Urinary bladder (tissue), 3 donors: ENCODE measurements at regions not wholly inside any gene's neighbourhood (a gene's known extent, or its start where the extent isn't known, plus 50 kb on each side); places are given as distances from the start of the nearest gene placed in this dataset.

Experiments used
- DNase-seq: peaks from one replicate; pipeline ENCODE4 v3.0.0-alpha.2; 2015; ENCODE audit errors: extremely low spot score
- H3K27ac ChIP-seq: one replicate; pipeline ENCODE4 v1.5.1; 2013; ENCODE audit warnings: low read depth, mild to moderate bottlenecking, moderate library complexity
- H3K36me3 ChIP-seq: one replicate; pipeline ENCODE4 v1.6.1; 2013; ENCODE audit warnings: mild to moderate bottlenecking, moderate library complexity; ENCODE audit not compliant: insufficient read depth
- H3K4me1 ChIP-seq: one replicate; pipeline ENCODE4 v1.6.1; 2013; ENCODE audit warnings: mild to moderate bottlenecking, moderate library complexity; ENCODE audit not compliant: insufficient read depth
- H3K4me3 ChIP-seq: one replicate; pipeline ENCODE4 v1.5.1; 2013; ENCODE audit warnings: low read depth, low read length
- WGBS: extraction: QIAGEN DNeasy Blood & Tissue Kit; methylation state at CpG from one replicate; pipeline ENCODE4 v1.1.7; 2013; 5-methylcytosine and 5-hydroxymethylcytosine counted together
- donor health status: healthy with polysubstance abuse.
- donor health status: healthy.

- no peaks in the 10 kb centered on the region for H3K36me3 ChIP-seq
- H3K4me3 ChIP-seq = no peak overlapping the region
- no peaks in the 10 kb centered on the region for H3K4me1 ChIP-seq
- WGBS = 91% methylated on average over 15 of the region's 15 CpGs
- DNase-seq = no peak
- H3K27ac ChIP-seq = no peak overlapping the region
These were observed 103.4 kb downstream of the FOXL1 start for GRCh38 chr16:86681757-86682106.

DNA sequence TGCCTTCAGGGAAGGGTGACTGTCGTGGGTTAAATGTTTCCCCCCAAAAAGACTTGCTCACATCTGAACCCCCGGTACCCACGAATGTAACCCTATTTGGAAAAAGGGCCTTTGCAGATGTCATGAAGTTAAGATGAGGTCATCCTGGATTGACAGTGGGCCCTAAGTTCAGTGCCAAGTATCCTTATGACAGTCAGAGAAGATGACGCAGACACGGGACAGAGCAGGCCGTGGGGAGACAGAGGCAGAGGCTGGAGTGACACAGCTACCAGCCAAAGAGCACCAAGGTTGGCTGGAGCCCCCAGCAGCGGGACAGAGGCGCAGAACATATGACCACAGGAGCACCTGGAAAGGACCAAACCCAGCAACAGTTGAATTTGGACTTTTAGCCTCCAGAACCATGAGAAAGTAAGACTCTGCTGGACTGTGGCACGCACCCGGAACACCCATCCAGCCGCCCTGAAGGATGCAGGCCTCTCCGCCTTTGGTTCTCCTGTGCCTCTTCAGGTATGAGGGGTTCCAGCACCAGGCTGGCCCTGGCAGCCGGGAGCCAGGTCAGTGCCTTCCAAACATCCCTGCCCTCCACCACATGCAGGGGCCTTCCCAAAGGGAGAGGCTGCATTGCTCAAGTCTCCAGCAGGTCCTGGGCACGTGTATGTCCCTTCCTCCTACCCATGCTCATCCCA, 104.0 kb downstream of the FOXL1 start:
- 89% methylated on average over 14 of the region's 14 CpGs for WGBS
- no peak overlapping the region for H3K27ac ChIP-seq
- no peaks in the 10 kb centered on the region for H3K36me3 ChIP-seq
- H3K4me1 ChIP-seq = no peaks in the 10 kb centered on the region
- DNase-seq = no peak
- H3K4me3 ChIP-seq = no peak overlapping the region

DNA sequence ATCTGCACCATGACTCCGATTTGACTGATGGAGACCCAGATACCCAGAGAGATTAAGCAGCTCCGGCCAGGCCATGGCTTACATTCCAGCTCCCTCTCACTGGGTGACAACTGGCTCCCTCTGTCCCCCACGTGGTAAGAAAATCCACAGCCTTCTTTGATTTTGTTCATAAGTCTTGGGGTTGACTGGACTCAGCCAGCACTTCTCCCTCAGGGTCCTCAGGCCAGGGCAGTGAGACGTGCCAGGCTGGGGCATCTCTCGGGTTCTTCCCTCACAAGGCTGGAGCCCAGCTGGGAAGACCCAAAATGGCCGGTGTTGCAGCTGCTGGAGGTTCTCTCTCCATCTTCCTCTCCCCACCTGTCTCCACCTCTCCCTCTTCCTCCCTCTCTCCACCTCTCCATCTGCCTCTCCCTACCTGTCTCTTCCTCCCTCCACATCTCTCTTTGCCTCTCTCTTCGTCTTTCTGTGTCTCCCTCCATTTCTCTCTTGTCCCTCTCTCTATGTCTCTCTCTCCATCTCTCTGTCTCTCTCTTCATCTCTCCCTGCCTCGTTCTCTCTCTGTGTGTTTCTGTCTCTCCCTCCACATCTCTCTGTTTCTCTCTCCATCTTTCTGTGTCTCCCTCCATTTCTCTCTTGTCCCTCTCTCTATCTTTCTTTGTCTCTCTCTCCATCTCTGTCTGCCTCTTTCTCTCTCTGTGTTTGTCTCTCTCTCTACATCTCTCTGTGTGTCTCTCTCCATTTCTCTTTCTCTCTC, 105.3 kb downstream of the FOXL1 start:
- Histone ChIP-seq H3K27ac (no peak overlapping the region), H3K4me1 (no peaks in the 10 kb centered on the region), H3K36me3 (no peaks in the 10 kb centered on the region), H3K4me3 (no peak overlapping the region)
- 72% methylated on average over 8 of the region's 8 CpGs for WGBS
- no peak for DNase-seq

GRCh38 chr16:86685076-86685475, 106.7 kb downstream of the FOXL1 start:
- 38% methylated on average over 2 of the region's 2 CpGs for WGBS
- H3K4me3 ChIP-seq = no peak overlapping the region
- no peaks in the 10 kb centered on the region for H3K36me3 ChIP-seq
- DNase-seq = no peak
- no peaks in the 10 kb centered on the region for H3K4me1 ChIP-seq
- no peak overlapping the region for H3K27ac ChIP-seq

GRCh38 chr16:86690970-86691369, 112.6 kb downstream of the FOXL1 start:
- no peak overlapping the region for H3K4me3 ChIP-seq
- no peak overlapping the region for H3K27ac ChIP-seq
- no peaks in the 10 kb centered on the region for H3K4me1 ChIP-seq
- no peak for DNase-seq
- H3K36me3 ChIP-seq = no peaks in the 10 kb centered on the region
- 49% methylated on average over 5 of the region's 5 CpGs for WGBS

GRCh38 chr16:86692426-86692825, 114.1 kb downstream of the FOXL1 start:
- DNase-seq = no peak
- no peaks in the 10 kb centered on the region for H3K36me3 ChIP-seq
- H3K4me3 ChIP-seq = no peak overlapping the region
- 73% methylated on average over 10 of the region's 10 CpGs for WGBS
- no peaks in the 10 kb centered on the region for H3K4me1 ChIP-seq
- no peak overlapping the region for H3K27ac ChIP-seq

DNA sequence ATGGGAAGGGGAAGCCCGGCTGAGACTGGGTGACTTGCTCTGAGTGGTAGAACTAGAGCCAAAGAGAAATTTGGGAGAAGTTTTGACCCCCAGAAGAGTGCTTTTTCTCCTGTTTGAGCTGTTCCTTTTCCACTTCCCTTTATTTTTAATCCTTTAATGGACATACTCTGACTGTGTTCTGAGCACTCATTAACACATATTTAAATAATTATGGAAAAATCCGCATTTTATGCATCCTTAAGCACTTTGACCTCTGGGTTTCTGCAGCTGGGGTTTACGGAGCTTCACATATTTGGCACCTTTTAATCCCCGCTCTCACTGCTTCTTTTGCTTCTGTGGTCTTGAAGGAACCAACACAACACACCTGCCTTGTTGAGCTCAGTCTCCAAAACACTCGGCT, 114.7 kb downstream of the FOXL1 start:
- no peak for DNase-seq
- Histone ChIP-seq H3K4me1 (no peaks in the 10 kb centered on the region), H3K4me3 (no peak overlapping the region), H3K27ac (no peak overlapping the region), H3K36me3 (no peaks in the 10 kb centered on the region)
- WGBS = 66% methylated on average over 5 of the region's 5 CpGs

DNA sequence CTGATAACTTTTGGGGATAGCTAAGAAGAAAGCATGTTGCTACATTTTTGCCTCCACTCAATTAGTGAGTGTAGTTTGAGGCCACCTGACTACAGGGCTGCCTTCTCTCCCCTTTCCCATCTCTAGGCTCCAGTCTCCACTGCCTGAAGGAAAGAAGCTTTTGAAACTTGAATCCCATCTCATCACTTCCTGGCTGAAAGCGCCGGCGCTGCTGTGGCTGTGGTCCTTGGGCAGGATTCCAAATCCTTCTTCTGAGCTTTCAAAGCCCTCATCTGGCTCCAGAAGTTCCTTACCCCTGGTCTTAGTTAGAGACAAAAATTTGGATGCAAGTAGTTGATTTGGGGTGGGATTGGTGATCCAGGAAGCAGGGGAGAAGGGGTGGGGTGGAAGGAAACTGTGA, 119.4 kb downstream of the FOXL1 start:
- Histone ChIP-seq H3K4me1 (no peaks in the 10 kb centered on the region), H3K4me3 (no peak overlapping the region), H3K27ac (no peak overlapping the region), H3K36me3 (no peaks in the 10 kb centered on the region)
- WGBS = 10% methylated on average over 3 of the region's 3 CpGs
- no peak for DNase-seq

GRCh38 chr16:86700046-86700945, 121.9 kb downstream of the FOXL1 start:
- Histone ChIP-seq H3K4me3 (no peak overlapping the region), H3K36me3 (no peaks in the 10 kb centered on the region), H3K27ac (no peak overlapping the region), H3K4me1 (no peaks in the 10 kb centered on the region)
- 79% methylated on average over 28 of the region's 28 CpGs for WGBS
- DNase-seq = no peak

DNA sequence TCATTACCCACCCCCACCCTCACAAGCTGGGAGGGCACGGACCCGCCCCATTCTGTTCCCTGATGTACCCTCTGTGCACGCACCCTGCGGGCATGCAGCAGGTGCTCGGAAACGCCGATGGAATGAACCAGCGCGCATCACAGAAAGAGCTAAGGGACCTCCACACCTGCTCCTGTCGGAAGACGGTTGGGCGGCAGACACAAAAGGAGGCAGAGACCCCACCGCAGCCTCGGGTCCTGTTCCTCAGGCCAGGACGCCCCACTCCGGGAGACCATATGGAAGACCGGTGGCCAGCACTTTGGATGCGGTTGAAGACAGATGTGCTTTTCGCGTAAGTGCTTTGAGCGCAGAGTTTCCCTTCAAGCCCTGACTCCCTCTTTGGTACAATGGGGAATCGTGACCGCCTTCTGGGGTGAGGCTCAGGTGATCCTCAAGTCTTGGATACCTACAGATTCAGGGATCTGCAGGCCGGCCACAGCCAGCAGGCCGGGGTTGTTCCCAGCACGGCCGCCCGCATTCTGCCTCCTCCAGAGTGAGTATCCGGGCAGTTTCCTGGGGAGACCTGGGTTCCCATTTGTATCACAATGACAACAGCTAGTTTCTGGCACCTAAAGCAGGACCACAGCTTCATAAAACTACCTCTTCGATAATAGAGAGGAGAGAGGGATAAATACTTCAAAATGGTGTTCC, 123.1 kb downstream of the FOXL1 start:
- no peak overlapping the region for H3K4me3 ChIP-seq
- no peaks in the 10 kb centered on the region for H3K36me3 ChIP-seq
- no peaks in the 10 kb centered on the region for H3K4me1 ChIP-seq
- WGBS = 97% methylated on average over 30 of the region's 30 CpGs
- H3K27ac ChIP-seq = no peak overlapping the region
- DNase-seq = no peak

- no peak overlapping the region for H3K27ac ChIP-seq
- H3K4me1 ChIP-seq = no peaks in the 10 kb centered on the region
- H3K4me3 ChIP-seq = no peak overlapping the region
- 91% methylated on average over 6 of the region's 6 CpGs for WGBS
- H3K36me3 ChIP-seq = no peaks in the 10 kb centered on the region
- no peak for DNase-seq
These were observed 124.7 kb downstream of the FOXL1 start for GRCh38 chr16:86702824-86703588.

DNA sequence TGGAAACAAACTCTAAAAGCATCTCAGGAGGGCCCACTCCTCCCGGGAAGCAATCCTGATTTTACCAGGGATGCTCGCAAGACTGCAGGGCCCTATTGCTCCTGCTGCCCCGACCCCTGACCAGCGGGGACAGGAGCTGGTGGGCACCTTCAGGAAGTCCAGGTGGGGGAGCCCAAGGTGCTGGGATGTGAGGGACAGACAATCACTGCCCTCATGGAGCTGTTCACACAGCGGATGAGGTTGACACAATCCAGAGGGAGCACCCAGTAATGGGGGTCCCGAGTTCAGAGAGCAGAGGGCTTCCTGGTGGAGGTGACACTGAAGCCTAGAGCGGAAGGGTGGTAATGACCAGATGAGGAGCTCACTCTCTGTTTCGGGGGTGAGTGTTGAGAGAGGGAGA, 126.2 kb downstream of the FOXL1 start:
- Histone ChIP-seq H3K36me3 (no peaks in the 10 kb centered on the region), H3K4me1 (no peaks in the 10 kb centered on the region), H3K4me3 (no peak overlapping the region), H3K27ac (no peak overlapping the region)
- DNase-seq = no peak
- 87% methylated on average over 8 of the region's 8 CpGs for WGBS

- H3K4me1 ChIP-seq = no peaks in the 10 kb centered on the region
- no peak for DNase-seq
- no peak overlapping the region for H3K27ac ChIP-seq
- no peaks in the 10 kb centered on the region for H3K36me3 ChIP-seq
- no peak overlapping the region for H3K4me3 ChIP-seq
- 94% methylated on average over 7 of the region's 7 CpGs for WGBS
These were observed 128.4 kb downstream of the FOXL1 start for GRCh38 chr16:86706726-86707125.
